ENCODE measurements at regions not wholly inside any gene's neighbourhood (a gene's known extent, or its start where the extent isn't known, plus 50 kb on each side); places are given as distances from the start of the nearest gene placed in this dataset.

- Histone ChIP-seq H2AFZ (ENCODE audit: insufficient read depth, low read depth, low read length, poor library complexity, severe bottlenecking) (no peak overlapping the region), H3K79me2 (ENCODE audit: control insufficient read depth, insufficient read depth, low read length) (no peaks in the 10 kb centered on the region), H3K27ac (ENCODE audit: low read length in 2 of 2) (no peak overlapping the region), H3K27me3 (replicated peaks in 1 of 4; ENCODE audit: control extremely low read depth in 1 of 4, control insufficient read depth in 3 of 4, insufficient read depth in 4 of 4, low read length in 3 of 4) (no peaks in the 10 kb centered on the region), H3K9ac (ENCODE audit: low read length) (no peak overlapping the region), H3K4me3 (ENCODE audit: control extremely low read depth in 1 of 5, extremely low read depth in 1 of 5, insufficient read depth in 1 of 5, low read depth in 2 of 5, low read length in 4 of 5) (no peak overlapping the region), H3K4me1 (ENCODE audit: control insufficient read depth in 2 of 2, insufficient read depth in 2 of 2, low read length in 2 of 2) (no peaks in the 10 kb centered on the region), H3K9me3 (ENCODE audit: control extremely low read depth in 1 of 3, control insufficient read depth in 2 of 3, insufficient read depth in 1 of 3, low read length in 2 of 3) (peaks cover 0 to 10% (median 0%) of the 10 kb centered on the region in 3 donors), H3K4me2 (replicated peaks; ENCODE audit: low read depth, low read length, poor library complexity, severe bottlenecking) (no peak overlapping the region), H4K20me1 (ENCODE audit: control insufficient read depth, insufficient read depth, low read length, poor library complexity, severe bottlenecking) (no peaks in the 10 kb centered on the region), H3K36me3 (replicated peaks in 1 of 2; ENCODE audit: control extremely low read depth in 1 of 2, control insufficient read depth in 1 of 2, extremely low read depth in 1 of 2, insufficient read depth in 2 of 2, low read length in 1 of 2) (no peaks in the 10 kb centered on the region)
- intact Hi-C loops (cut with micrococcal nuclease), result no loop called here
- H3K27ac Mint-ChIP-seq, result no peak overlapping the region
- no peak for TF ChIP-seq EZH2 (IDR thresholded peaks at IDR 0.05; ENCODE audit: borderline replicate concordance, insufficient read depth, low read depth, low read length, poor library complexity, severe bottlenecking)
- TF ChIP-seq, protein P1, sequence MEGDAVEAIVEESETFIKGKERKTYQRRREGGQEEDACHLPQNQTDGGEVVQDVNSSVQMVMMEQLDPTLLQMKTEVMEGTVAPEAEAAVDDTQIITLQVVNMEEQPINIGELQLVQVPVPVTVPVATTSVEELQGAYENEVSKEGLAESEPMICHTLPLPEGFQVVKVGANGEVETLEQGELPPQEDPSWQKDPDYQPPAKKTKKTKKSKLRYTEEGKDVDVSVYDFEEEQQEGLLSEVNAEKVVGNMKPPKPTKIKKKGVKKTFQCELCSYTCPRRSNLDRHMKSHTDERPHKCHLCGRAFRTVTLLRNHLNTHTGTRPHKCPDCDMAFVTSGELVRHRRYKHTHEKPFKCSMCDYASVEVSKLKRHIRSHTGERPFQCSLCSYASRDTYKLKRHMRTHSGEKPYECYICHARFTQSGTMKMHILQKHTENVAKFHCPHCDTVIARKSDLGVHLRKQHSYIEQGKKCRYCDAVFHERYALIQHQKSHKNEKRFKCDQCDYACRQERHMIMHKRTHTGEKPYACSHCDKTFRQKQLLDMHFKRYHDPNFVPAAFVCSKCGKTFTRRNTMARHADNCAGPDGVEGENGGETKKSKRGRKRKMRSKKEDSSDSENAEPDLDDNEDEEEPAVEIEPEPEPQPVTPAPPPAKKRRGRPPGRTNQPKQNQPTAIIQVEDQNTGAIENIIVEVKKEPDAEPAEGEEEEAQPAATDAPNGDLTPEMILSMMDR (IDR thresholded peaks at IDR 0.05), result no peak
- no peak for DNase-seq
- WGBS (ENCODE audit: insufficient coverage), result no CpG with 5 or more reads among the region's 4 CpGs
- ChIA-PET POLR2A (no interaction called here), CTCF (no interaction called here)
- no peaks in the 10 kb centered on the region for H3K4me1 Mint-ChIP-seq
- H3K4me3 Mint-ChIP-seq, result no peak overlapping the region
- H3K27me3 Mint-ChIP-seq, result no peaks in the 10 kb centered on the region
- H3K9me3 Mint-ChIP-seq (ENCODE audit: insufficient read depth), result peaks cover 9% of the 10 kb centered on the region
- no peak for ATAC-seq (ENCODE audit: low read depth)
Measured at GRCh38 chr4:131382839-131383238, 1766.3 kb upstream of the PCDH10 start.

GRCh38 chr4:131388277-131388676, 1760.8 kb upstream of the PCDH10 start:
- H3K9ac ChIP-seq (ENCODE audit: low read length), result no peak overlapping the region
- no peaks in the 10 kb centered on the region for H3K4me1 ChIP-seq (ENCODE audit: control insufficient read depth in 2 of 2, insufficient read depth in 2 of 2, low read length in 2 of 2)
- H3K79me2 ChIP-seq (ENCODE audit: control insufficient read depth, insufficient read depth, low read length), result no peaks in the 10 kb centered on the region
- TF ChIP-seq EZH2 (IDR thresholded peaks at IDR 0.05; ENCODE audit: borderline replicate concordance, insufficient read depth, low read depth, low read length, poor library complexity, severe bottlenecking), result no peak
- TF ChIP-seq, protein P1 (IDR thresholded peaks at IDR 0.05), result no peak
- intact Hi-C loops (cut with micrococcal nuclease), result no loop called here
- POLR2A ChIA-PET, result no interaction called here
- no peak overlapping the region for H3K4me3 ChIP-seq (ENCODE audit: control extremely low read depth in 1 of 5, extremely low read depth in 1 of 5, insufficient read depth in 1 of 5, low read depth in 2 of 5, low read length in 4 of 5)
- 50% methylated on average over 2 of the region's 2 CpGs for WGBS (ENCODE audit: insufficient coverage)
- no peak overlapping the region for H3K27ac ChIP-seq (ENCODE audit: low read length in 2 of 2)
- H3K27me3 Mint-ChIP-seq, result no peaks in the 10 kb centered on the region
- no peak overlapping the region for H3K27ac Mint-ChIP-seq
- H3K9me3 ChIP-seq (ENCODE audit: control extremely low read depth in 1 of 3, control insufficient read depth in 2 of 3, insufficient read depth in 1 of 3, low read length in 2 of 3), result peaks cover 0 to 4% (median 0%) of the 10 kb centered on the region in 3 donors
- DNase-seq (no peak), ATAC-seq (ENCODE audit: low read depth) (no peak)
- H3K9me3 Mint-ChIP-seq (ENCODE audit: insufficient read depth), result peaks cover 6% of the 10 kb centered on the region
- no peak overlapping the region for H3K4me3 Mint-ChIP-seq
- H3K27me3 ChIP-seq (replicated peaks in 1 of 4; ENCODE audit: control extremely low read depth in 1 of 4, control insufficient read depth in 3 of 4, insufficient read depth in 4 of 4, low read length in 3 of 4), result no peaks in the 10 kb centered on the region
- H4K20me1 ChIP-seq (ENCODE audit: control insufficient read depth, insufficient read depth, low read length, poor library complexity, severe bottlenecking), result no peaks in the 10 kb centered on the region
- H3K36me3 ChIP-seq (replicated peaks in 1 of 2; ENCODE audit: control extremely low read depth in 1 of 2, control insufficient read depth in 1 of 2, extremely low read depth in 1 of 2, insufficient read depth in 2 of 2, low read length in 1 of 2), result no peaks in the 10 kb centered on the region
- H3K4me1 Mint-ChIP-seq, result no peaks in the 10 kb centered on the region
- H2AFZ ChIP-seq (ENCODE audit: insufficient read depth, low read depth, low read length, poor library complexity, severe bottlenecking), result no peak overlapping the region
- CTCF ChIA-PET, result no interaction called here
- no peak overlapping the region for H3K4me2 ChIP-seq (replicated peaks; ENCODE audit: low read depth, low read length, poor library complexity, severe bottlenecking)

All from B cell (primary cell).